Smooth muscle cell (in vitro differentiated cells): ENCODE measurements at regions not wholly inside any gene's neighbourhood (a gene's known extent, or its start where the extent isn't known, plus 50 kb on each side); places are given as distances from the start of the nearest gene placed in this dataset.

Experiments
- DNase-seq: peaks from one replicate; lab custom pipeline; 2025; ENCODE audit not compliant: unreplicated experiment; lab: John Stamatoyannopoulos, UW
- H2AFZ ChIP-seq: fragments of 200-600 bp; sonication (generic); 2 replicates; pipeline ENCODE4 v1.6.0; 2016; ENCODE audit warnings: antibody characterized with exemption, low read depth, mild to moderate bottlenecking
- H3F3A ChIP-seq: fragments of 200-600 bp; sonication (generic); 2 replicates; pipeline ENCODE4 v1.6.0; 2017; ENCODE audit warnings: antibody characterized with exemption, low read depth
- H3K27ac ChIP-seq: fragments of 200-600 bp; sonication (generic); 2 replicates; pipeline ENCODE4 v1.5.1; 2016; ENCODE audit warnings: low read depth, mild to moderate bottlenecking
- H3K27me3 ChIP-seq: fragments of 200-600 bp; sonication (generic); 2 replicates; pipeline ENCODE4 v1.6.1; 2016; ENCODE audit warnings: low read depth, mild to moderate bottlenecking
- H3K36me3 ChIP-seq: fragments of 200-600 bp; sonication (generic); 2 replicates; pipeline ENCODE4 v1.5.1; 2016; ENCODE audit warnings: low read depth
- H3K4me1 ChIP-seq: fragments of 200-600 bp; sonication (generic); 2 replicates; pipeline ENCODE4 v1.5.1; 2016; ENCODE audit warnings: low read depth
- H3K4me2 ChIP-seq: fragments of 200-600 bp; sonication (generic); 2 replicates; pipeline ENCODE4 v1.6.0; 2016; ENCODE audit warnings: mild to moderate bottlenecking
- H3K4me3 ChIP-seq: fragments of 200-600 bp; sonication (generic); 2 replicates; pipeline ENCODE4 v1.5.1; 2016; ENCODE audit warnings: mild to moderate bottlenecking
- H3K79me2 ChIP-seq: fragments of 200-600 bp; sonication (generic); 2 replicates; pipeline ENCODE4 v1.6.0; 2016; ENCODE audit warnings: low read depth, mild to moderate bottlenecking
- H3K9ac ChIP-seq: fragments of 200-600 bp; sonication (generic); 2 replicates; pipeline ENCODE4 v1.6.0; 2016; ENCODE audit warnings: low read depth
- H3K9me3 ChIP-seq: fragments of 200-600 bp; sonication (generic); replicated peaks from 2 replicates; pipeline ENCODE4 v1.5.1; 2016; ENCODE audit warnings: low read depth
- H4K20me1 ChIP-seq: fragments of 200-600 bp; sonication (generic); 2 replicates; pipeline ENCODE4 v1.6.0; 2016; ENCODE audit warnings: low read depth
- WGBS: methylation state at CpG from one replicate; pipeline ENCODE4 v1.1.7; 2016; ENCODE audit warnings: low lambda C conversion rate; 5-methylcytosine and 5-hydroxymethylcytosine counted together
- TF ChIP-seq, protein P1 (sequence below): fragments of 200-600 bp; sonication (generic); IDR thresholded peaks from 2 replicates; pipeline ENCODE4 v1.5.1; 2017; ENCODE audit warnings: borderline replicate concordance, mild to moderate bottlenecking, antibody characterized with exemption; ENCODE audit not compliant: insufficient read depth, poor library complexity, severe bottlenecking

DNA sequence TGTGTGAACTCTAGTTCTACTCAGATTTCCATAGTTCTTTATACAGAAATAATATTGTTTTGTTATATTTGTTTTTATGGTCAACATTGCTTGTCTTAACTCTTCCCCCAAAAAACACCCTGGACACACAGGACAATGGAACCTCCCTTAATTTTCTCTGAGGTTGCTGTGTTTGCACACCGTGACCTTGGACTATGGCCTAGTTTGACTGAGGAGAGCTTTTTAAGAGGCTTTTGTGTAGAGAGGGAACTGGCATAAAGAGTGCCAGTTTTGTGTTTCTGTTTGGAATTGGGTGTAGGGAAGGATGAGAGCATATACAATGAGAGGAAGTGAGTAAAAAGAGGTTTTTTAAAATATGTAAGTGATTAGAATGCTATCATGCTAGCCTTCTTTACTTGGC, 101.1 kb upstream of the MEF2C start:
- H3K27ac ChIP-seq: no peak overlapping the region
- no peak overlapping the region for H3K4me3 ChIP-seq
- no peaks in the 10 kb centered on the region for H4K20me1 ChIP-seq
- TF ChIP-seq, protein P1, sequence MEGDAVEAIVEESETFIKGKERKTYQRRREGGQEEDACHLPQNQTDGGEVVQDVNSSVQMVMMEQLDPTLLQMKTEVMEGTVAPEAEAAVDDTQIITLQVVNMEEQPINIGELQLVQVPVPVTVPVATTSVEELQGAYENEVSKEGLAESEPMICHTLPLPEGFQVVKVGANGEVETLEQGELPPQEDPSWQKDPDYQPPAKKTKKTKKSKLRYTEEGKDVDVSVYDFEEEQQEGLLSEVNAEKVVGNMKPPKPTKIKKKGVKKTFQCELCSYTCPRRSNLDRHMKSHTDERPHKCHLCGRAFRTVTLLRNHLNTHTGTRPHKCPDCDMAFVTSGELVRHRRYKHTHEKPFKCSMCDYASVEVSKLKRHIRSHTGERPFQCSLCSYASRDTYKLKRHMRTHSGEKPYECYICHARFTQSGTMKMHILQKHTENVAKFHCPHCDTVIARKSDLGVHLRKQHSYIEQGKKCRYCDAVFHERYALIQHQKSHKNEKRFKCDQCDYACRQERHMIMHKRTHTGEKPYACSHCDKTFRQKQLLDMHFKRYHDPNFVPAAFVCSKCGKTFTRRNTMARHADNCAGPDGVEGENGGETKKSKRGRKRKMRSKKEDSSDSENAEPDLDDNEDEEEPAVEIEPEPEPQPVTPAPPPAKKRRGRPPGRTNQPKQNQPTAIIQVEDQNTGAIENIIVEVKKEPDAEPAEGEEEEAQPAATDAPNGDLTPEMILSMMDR: no peak
- no peak overlapping the region for H3K4me2 ChIP-seq
- 93% methylated on average over 1 of the region's 1 CpG for WGBS
- H3K9ac ChIP-seq: no peak overlapping the region
- no peaks in the 10 kb centered on the region for H3K9me3 ChIP-seq
- no peaks in the 10 kb centered on the region for H3K27me3 ChIP-seq
- H2AFZ ChIP-seq: no peak overlapping the region
- H3K36me3 ChIP-seq: no peaks in the 10 kb centered on the region
- no peaks in the 10 kb centered on the region for H3K79me2 ChIP-seq
- H3F3A ChIP-seq: no peaks in the 10 kb centered on the region
- H3K4me1 ChIP-seq: no peaks in the 10 kb centered on the region
- no peak for DNase-seq

DNA sequence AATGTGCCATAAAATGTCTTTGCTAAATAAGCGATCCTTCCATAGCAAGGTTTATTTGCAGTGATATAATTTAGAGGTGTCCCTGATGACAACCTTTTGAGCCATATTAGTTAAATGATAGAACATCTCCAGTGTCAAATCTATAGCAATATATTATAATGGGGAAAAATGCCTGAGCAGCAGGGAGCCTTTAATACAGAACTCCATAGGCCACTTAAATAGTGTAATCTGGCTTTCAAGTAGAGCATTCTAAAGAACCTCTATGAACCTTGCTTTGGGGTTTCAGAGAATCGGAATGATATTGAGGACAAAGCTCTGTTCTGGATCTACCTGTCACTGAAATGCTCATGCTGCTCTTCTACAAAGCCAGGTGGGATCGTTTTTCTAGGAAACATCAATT, 96.7 kb upstream of the MEF2C start:
- H3K27ac ChIP-seq: no peak overlapping the region
- H3K4me1 ChIP-seq: no peaks in the 10 kb centered on the region
- no peaks in the 10 kb centered on the region for H3K36me3 ChIP-seq
- no peaks in the 10 kb centered on the region for H3K27me3 ChIP-seq
- no peaks in the 10 kb centered on the region for H3K79me2 ChIP-seq
- TF ChIP-seq, protein P1: no peak
- H4K20me1 ChIP-seq: no peaks in the 10 kb centered on the region
- no peak for DNase-seq
- H3K4me2 ChIP-seq: no peak overlapping the region
- H3K4me3 ChIP-seq: no peak overlapping the region
- no peak overlapping the region for H2AFZ ChIP-seq
- no peaks in the 10 kb centered on the region for H3F3A ChIP-seq
- no peak overlapping the region for H3K9ac ChIP-seq
- no peaks in the 10 kb centered on the region for H3K9me3 ChIP-seq
- 83% methylated on average over 3 of the region's 3 CpGs for WGBS

DNA sequence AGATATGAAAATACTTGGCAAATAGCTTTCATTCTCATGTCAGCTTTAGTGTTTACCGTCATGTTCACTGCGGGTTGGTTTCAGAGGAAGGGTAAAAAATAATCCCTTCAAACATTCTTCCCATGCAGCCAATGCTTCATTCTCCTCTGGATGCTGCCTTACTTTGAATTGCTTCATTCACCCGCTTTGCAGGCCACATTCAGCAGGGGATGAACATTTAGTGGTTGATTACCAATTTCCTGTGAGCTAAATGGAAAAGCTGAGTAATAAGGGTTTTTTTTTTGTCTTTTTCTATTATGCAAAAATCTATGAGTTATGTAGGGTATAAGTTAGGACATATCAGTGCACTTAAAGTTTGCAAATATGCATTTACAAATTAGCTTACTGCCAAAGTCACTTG, 96.3 kb upstream of the MEF2C start:
- H3K4me2 ChIP-seq: no peak overlapping the region
- H3K9me3 ChIP-seq: no peaks in the 10 kb centered on the region
- no peaks in the 10 kb centered on the region for H3F3A ChIP-seq
- no peak overlapping the region for H3K27ac ChIP-seq
- no peaks in the 10 kb centered on the region for H3K27me3 ChIP-seq
- H3K4me1 ChIP-seq: no peaks in the 10 kb centered on the region
- DNase-seq: no peak
- WGBS: 47% methylated on average over 3 of the region's 3 CpGs
- H3K36me3 ChIP-seq: no peaks in the 10 kb centered on the region
- H4K20me1 ChIP-seq: no peaks in the 10 kb centered on the region
- H3K9ac ChIP-seq: no peak overlapping the region
- no peaks in the 10 kb centered on the region for H3K79me2 ChIP-seq
- H2AFZ ChIP-seq: no peak overlapping the region
- TF ChIP-seq, protein P1: no peak
- no peak overlapping the region for H3K4me3 ChIP-seq

DNA sequence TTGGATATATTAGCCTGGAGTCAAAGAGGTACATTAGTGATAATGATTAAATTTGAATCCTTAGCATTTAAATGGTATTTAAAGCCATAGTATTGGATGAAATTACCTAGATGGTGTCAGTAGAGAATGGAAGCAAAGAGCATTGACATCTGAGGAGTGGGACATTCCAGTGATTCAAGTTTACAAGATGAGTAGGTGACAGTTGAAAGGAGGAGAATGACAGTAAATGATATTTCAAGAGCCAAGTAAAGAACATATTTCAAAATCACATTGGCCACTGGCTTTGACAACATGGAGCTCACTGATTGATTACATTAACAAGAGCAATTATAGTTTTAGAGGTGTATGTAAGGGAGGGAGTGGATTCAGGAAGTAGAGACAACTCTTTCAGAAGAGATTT, 93.9 kb upstream of the MEF2C start:
- Histone ChIP-seq H3K27me3 (no peaks in the 10 kb centered on the region), H3K79me2 (no peaks in the 10 kb centered on the region), H3K9ac (no peak overlapping the region), H2AFZ (no peak overlapping the region), H3K4me1 (no peaks in the 10 kb centered on the region), H3K9me3 (no peaks in the 10 kb centered on the region), H3F3A (no peaks in the 10 kb centered on the region), H3K36me3 (no peaks in the 10 kb centered on the region), H3K4me3 (no peak overlapping the region), H3K4me2 (no peak overlapping the region), H4K20me1 (no peaks in the 10 kb centered on the region), H3K27ac (no peak overlapping the region)
- TF ChIP-seq, protein P1: no peak
- DNase-seq: no peak
